GM19467 (cell line): ENCODE measurements at regions not wholly inside any gene's neighbourhood (a gene's known extent, or its start where the extent isn't known, plus 50 kb on each side); places are given as distances from the start of the nearest gene placed in this dataset.
"Not testable (repeated sequence)": the region's sequence is repeated elsewhere in the genome, so short reads cannot be mapped to it uniquely, and the experiment has no call there.

Experiments used
- ATAC-seq: cut with Tn5 transposase; IDR thresholded peaks from one replicate; pipeline ENCODE4 v1.9.1; 2021; ENCODE audit warnings: mild to moderate bottlenecking, moderate library complexity; ENCODE audit not compliant: unreplicated experiment

DNA sequence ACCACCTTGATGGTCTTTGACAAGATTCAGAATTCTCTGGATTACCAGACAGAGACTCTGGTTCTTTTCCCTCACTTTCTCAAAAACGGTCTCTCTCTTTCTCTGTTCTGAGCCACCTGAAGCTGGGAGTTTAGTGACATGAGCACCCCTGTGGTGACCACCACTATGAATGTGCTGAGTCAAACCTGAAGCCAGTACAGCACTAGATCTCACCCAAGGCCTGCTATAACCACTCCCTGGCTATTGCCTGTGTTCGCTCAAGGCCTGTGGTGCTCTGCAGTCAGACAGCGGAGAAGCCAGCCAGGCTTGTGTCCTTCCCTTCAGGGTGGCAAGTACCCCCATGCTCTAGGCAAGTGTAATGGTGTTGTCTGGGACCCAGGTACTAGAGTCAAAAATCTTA, 828.9 kb upstream of the NXPH2 start:
- no peak for ATAC-seq

DNA sequence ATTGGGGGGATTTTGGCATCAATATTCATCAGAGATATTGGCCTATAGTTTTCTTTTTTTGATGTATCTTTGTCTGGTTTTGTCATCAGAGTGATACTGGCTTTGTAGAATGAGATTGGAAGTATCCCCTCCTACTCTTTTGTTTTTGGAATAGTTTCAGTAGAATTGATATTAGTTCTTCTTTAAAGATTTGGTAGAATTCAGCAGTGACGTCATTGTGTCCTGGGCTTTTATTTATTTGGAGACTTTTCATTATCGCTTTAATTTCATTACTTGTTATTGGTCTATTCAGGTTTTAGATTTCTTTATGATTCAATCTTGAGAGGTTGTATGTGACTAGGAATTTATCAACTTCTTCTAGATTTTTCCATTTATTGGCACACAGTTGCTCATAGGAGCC, 825.5 kb upstream of the NXPH2 start:
- ATAC-seq = no peak

DNA sequence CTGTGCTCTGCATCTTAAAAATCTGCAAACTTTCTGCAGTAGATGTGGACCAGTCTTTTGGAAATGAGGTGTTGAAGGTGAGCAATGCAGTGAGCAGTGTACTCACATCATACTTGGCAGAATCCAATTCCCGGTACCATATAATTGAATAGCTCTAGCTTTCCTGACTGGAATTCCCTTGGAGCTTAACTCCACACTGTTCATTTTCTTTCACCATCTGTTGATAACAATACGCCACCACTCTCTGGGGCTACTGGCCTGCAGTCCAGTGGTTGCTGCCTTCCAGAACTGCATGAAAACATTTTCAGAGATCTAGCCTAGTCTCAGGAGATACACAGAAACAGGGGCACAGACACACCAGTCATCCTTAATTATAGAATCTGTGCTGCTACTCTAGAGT, 820.0 kb upstream of the NXPH2 start:
- ATAC-seq = no peak

DNA sequence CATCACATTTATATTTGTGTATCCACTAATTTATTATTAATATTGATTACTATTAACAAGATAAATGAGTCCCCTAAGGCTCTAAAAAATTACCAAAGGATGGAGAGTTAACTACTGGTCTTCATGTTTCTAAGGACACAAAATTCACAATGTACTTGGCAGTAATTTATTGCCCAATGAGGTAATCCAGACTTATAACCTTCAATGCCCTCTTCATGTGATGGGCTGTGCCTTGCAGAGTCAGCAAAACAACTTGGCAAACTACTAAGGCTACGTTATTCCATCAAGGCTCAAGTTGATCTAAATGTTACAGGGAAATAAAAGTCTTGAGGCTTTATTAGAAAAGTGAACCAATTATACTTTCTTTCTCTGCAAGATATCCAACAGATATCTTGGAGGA, 804.9 kb upstream of the NXPH2 start:
- ATAC-seq = no peak

- ATAC-seq = no peak
These were observed 794.2 kb upstream of the NXPH2 start for GRCh38 chr2:139574371-139574770.

DNA sequence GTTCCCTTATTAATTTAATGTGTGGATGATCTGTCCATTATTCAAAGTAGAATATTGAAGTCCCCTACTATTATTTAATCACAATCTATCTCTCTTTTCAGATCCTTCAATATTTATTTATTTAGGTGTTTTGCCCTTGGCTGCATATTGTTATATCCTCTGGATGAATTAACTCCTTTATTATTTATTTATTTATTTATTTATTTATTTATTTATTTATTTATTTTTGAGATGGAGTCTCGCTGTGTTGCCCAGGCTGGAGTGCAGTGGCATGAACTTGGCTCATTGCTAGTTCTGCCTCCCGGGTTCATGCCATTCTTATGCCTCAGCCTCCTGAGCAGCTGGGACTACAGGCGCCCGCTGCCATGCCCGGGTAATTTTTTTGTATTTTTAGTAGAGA, 776.6 kb upstream of the NXPH2 start:
- no peak for ATAC-seq

DNA sequence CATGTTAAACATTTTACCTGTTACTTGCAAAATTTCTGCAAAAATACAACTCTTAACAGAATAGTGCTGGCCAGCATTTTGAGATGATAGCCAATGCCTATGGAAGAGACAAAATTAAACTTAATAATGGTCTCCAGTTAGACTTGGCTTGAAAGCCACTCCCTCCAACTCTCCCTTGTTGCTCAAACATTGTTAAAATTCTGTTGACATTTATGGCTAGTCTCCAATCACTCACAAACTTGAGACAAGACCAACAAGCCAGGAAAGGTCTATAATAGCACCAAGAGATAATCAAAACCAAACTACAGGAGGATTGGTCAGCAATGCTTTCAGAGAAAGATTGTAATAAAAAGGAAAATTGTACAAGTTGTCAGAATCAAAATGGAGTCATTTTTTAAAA, 770.7 kb upstream of the NXPH2 start:
- no peak for ATAC-seq

DNA sequence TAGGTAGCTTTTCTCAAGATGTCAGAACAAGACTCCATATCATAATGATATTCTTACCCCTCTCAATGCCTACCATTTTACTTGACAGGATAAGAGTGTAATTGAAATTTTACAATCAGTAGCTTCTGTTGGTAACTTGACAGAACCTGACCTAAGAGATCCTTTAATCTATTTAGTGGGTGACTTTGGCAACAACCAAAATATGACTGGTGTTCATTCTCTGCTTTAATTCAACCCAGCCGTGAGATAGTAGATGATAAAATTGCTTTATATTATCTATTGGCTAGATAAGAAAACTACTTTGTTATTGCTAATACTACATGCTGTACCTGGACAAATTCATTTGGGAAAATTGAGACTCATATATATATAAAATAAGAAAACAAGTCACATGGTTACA, 770.2 kb upstream of the NXPH2 start:
- no peak for ATAC-seq

- ATAC-seq = no peak
These were observed 764.1 kb upstream of the NXPH2 start for GRCh38 chr2:139544186-139544851.

- not testable (repeated sequence) for ATAC-seq
These were observed 758.3 kb upstream of the NXPH2 start for GRCh38 chr2:139538332-139539020.

DNA sequence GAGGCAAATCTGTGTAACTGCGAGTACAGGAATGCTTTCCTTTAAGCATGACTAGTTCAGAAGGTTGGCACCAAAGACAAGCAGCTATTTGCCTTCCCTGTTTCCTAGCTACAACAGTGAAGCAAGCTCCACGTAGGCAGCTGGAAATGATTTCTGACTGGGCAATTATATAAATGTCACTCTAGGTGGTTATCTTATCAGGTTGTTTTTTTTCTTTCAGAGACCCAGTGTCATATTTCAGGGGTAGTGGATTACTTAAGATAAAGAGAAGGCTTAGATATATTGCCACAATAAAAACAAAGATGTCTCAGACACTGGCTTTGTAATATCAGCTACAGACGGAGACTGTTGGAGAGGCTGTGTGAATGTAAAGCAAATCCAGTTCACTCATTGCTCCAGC, 748.9 kb upstream of the NXPH2 start:
- ATAC-seq = no peak

DNA sequence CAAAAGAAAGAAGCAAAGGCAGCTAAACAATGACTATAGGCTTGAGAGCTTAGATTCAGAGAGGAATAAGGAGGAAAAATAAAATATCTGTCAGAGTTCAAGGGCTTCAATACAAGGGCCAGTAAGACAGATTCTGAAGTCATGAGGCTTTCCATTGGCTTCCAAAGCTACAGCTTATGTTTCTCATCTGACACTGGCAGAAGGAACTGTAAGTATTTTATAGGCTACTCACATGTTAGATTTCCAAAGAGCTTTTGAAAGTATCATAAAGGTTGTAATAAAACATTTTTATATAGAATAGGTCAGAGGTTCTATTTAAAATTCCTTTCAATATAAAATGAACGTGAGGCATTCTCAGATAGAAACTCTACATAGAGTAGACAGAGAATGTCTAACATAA, 746.6 kb upstream of the NXPH2 start:
- no peak for ATAC-seq

- ATAC-seq = no peak
These were observed 738.1 kb upstream of the NXPH2 start for GRCh38 chr2:139518321-139518720.

- no peak for ATAC-seq
These were observed 734.8 kb upstream of the NXPH2 start for GRCh38 chr2:139514951-139515350.

- no peak for ATAC-seq
These were observed 715.7 kb upstream of the NXPH2 start for GRCh38 chr2:139495851-139496250.

DNA sequence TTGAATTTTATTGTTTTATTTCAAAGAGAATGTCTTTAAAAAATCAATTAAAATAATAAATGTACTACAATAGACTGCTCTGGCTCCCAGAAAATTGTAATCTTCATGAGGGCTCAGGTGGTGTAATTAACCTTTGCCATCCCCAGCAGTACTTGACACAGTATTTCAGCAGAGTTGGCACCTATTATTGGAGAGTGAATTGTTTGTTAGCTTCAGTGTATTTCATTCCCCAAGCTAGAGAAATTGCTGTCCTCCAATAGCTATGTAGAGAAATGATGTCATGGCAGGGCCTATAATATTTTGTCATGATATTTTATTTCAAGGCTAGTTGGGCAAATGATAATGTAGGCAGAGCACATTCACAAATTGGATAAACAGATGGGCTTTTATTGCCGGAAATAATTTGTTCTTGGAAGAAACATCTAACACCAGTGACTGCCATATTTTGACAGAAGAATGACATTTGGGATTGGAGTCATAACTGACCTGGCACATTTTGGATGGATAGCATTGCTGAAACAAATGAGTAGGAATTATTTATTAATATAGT, 712.0 kb upstream of the NXPH2 start:
- ATAC-seq = no peak

DNA sequence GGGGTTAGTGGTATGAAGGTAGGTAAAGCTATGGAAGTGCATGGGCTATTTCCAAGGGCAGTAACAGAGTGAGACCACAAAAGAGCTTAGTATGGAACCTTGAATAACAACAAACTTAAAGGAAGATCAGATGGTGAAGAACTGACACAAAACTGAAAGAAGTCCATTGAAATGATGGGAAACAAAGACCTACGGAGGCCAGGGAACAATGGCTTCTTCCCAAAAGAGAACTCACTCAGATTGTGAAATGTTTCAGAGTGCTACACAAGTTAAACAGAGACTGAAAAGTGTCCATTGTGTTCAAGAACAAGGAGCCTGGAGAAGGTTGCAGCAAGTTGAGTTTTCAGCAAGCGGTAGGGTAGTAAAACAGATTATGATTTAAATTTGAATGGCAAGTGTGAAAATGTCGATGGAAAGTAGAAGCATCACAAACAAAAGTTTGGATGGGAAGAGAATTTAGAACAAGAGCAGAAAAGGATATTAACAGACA, 700.0 kb upstream of the NXPH2 start:
- ATAC-seq = no peak

GRCh38 chr2:139478165-139478914, 698.1 kb upstream of the NXPH2 start:
- ATAC-seq = no peak

DNA sequence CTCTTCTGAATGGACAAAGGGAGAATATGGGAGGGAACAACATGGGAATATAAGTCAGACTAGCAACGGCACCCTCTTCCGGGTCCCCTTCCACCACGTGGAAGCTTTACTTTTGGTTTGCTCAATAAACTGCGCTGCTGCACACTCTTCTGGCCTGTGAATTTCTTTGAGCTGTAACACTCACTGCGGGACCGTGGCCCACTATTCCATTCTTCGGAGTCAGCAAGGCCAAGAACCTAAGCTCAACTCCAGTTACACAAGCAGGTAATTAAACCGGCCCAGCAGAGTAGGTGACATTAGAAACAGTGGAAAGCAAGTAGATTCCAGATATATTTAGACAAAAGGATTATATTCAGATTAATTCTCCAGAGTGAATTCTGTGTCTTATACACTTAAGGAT, 697.4 kb upstream of the NXPH2 start:
- no peak for ATAC-seq

DNA sequence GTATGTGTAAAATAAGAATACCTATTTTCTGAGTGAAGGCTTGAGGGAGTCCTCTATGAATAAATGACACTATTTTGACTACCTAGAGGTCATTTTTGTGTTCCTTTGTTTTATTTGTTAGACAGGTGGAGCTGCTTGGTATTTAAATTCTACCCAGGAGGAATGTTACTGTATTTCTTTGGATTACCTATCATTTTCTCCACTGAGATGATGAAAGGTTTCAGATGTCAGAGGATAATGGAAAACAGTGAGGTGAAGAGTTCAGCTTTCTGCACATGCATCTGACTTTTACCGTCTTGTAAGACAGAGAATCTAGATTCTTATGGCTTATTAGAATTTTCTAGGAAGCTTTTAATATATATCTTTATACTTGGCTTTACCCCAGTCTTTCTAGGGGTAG, 689.8 kb upstream of the NXPH2 start:
- ATAC-seq = no peak

DNA sequence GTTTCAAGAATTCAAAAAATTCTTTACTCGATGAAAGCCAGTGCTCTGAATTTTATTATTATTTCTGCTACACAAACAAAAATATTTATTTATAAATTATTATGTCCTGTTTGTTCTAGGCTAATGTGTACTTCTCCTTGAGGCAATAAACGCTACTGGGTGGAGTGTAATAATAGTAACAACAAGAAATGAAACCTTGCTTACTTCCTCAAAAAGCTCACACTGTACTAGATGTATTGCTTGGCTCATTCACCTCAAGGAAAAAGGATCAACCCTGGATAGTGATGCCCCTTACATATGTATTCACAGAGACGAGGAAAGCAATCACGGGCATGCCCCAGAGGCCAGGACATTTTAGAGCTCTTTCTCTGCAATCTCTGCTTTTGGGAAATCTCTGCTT, 685.6 kb upstream of the NXPH2 start:
- no peak for ATAC-seq

DNA sequence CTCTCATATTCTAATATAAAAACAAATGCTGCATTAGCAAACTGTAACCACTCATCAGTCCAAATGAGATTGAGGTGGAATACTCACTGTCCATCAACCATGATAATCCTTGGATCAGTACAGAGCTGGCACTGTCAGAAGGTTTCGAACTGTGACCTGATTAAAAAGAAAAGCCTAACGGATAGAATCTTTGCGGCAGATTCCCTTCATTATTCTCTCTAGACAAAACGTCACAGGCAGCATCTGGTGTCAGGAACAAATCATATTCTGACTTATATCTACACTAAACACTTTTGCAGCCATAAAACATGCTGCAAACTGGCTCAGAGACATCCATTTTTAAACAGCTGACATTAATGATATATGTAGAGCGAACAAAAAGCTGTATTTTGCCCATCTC, 677.7 kb upstream of the NXPH2 start:
- ATAC-seq = no peak
